ENCODE measurements at regions not wholly inside any gene's neighbourhood (a gene's known extent, or its start where the extent isn't known, plus 50 kb on each side); places are given as distances from the start of the nearest gene placed in this dataset.

- no peak for DNase-seq
Measured at GRCh38 chr16:85534536-85535351, 78.4 kb upstream of the GSE1 start.

- no peak for DNase-seq
Measured at GRCh38 chr16:85535352-85536072, 77.6 kb upstream of the GSE1 start.

DNA sequence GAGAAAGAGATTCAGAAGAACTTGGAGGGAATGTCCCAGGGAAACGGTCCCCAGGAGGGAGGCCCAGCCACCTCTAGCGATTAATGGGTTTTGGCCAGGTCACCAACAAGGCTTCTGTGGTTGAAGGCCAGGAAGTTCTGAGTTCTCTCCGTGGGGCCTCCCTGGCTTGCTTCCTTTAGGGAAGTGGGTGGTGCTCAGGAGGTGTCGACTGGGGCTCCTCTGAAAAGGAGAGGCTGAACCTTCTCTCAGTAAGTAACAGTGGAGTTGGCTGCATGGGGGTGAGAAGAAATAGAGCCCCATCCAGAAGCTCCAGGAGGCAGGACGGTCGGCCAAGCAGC, 77.1 kb upstream of the GSE1 start:
- no peak for DNase-seq

- DNase-seq, result no peak
Measured at GRCh38 chr16:85536411-85537330, 76.5 kb upstream of the GSE1 start.

DNA sequence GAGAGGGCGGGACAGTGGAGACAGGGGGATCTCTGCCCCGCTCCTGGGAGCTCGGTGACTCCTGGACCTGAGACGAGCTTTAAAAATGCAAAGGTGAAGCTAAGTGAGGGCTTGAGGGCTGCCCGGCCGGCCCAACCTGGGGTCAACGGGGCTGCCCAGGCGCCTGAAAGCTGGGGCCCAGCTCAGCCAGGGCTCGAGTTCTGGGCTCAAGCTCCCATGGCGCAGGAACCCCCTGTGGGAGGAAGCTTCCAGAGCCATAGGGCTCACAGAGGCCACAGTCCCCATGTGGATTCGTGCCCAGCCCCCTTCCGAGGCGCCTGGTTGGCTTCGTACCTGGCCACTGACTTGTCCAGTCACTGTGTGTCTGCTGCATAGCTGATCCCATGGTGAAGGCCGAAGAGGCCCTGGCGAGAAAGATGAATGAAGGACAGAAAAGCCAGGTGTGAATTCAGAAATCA, 75.8 kb upstream of the GSE1 start:
- DNase-seq, result no peak

DNA sequence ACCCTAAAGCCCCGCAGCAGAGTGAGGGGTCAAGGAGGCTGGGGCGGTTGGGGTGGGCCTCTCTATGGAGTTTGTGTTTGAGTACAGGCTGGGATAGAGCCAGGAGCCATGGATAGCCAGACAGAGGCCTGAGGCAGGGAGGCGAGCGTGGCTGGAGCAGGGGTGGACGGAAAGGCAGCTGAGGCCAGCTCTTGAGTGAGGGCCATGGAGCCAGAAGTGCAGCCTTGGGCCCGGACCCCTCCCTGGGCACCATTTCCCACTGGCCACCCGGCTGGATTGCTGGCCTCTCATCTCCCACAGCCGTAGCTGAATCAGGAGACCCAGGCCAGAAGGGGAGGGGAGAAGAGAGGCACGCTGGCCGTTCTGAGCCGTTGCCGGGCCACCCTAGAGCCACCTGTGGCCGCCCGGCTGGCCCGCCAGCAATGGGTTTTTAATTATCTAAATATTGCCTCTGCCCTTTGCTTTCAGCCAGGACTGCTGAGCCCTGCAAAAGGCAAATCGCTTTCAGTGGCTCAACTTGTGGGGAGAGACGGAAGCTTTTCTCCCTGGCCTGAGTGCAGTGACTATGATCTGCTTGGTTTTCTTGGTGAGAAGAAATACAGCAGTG, 75.2 kb upstream of the GSE1 start:
- DNase-seq, result no peak

DNA sequence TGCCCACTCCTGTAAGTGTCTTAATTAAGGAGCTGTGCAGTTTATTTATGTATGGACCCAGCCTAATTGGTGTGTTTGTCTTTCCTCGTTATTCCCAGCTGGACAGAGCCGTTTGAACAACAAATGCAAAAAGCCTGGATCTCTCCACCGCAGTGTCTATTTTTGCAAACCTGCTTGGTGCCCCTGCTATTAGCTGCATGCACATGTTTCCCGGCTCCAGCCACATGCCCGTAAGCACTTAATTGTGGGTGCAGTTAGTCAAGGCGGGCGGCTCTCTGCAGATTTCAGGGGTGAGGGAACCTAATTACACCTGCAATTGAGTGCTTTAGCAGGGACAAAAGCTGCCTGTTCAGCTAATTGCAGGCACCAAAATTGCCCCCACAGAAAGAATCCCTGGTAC, 74.0 kb upstream of the GSE1 start:
- DNase-seq, result no peak

GRCh38 chr16:85539629-85540291, 73.4 kb upstream of the GSE1 start:
- no peak for DNase-seq

DNA sequence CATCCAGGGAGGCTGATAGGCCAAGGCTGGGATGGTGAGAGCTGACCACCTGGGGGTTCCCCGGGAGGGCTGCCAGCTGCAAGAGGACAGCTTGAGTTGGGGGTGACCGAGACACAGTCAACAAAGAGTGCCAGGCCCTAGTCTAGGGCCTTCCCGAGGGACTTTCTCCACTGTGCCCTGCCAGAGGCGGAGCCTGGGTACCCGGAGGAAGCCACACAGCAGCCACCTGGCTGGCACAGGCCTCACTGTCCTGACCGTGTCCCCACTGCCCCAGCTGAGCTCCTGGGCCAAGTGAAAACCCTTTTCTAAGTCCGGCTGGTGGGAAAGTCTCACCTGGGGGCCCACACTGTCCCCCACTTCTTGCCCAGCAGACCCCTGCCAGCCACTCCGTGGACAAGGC, 71.9 kb upstream of the GSE1 start:
- no peak for DNase-seq

DNA sequence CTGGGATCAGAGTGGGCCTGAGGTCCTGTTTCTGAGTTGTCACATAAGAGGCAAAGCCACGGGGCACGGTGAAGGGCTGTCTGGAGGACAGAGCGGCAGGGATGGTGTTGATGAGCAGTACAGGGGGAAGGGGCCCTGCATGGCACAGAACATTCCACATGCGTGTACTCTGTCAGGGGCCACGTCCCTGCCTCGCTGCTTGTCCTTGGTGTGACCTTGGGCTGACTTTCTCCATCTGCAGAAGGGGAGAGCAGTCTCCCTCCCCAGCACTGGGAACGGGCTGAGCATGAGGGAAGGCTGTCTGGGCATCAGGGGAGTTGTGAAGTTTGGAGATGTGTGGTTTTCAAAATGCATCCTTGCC, 71.5 kb upstream of the GSE1 start:
- no peak for DNase-seq

- DNase-seq, result no peak
Measured at GRCh38 chr16:85541980-85542900, 70.9 kb upstream of the GSE1 start.

DNA sequence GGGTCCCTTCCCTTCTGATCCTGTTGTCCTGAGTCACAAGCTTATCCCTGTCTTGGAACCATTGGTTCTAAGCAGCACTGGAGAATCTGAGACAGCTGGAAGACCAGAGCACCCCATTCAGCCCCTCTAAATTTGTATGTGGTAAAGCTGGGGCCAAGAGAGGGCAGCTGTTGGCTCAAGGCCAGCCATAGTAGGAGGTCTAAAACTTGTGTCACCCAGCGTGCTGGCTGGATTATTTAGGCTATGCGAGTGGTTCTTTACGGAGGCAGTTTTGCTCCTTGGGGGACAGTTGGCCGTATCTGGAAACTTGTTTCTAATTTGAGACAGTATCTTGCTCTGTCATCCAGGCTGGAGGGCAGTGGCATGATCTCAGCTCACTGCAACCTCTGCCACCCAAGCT, 69.6 kb upstream of the GSE1 start:
- no peak for DNase-seq

GRCh38 chr16:85544016-85544415, 69.1 kb upstream of the GSE1 start:
- DNase-seq, result no peak

DNA sequence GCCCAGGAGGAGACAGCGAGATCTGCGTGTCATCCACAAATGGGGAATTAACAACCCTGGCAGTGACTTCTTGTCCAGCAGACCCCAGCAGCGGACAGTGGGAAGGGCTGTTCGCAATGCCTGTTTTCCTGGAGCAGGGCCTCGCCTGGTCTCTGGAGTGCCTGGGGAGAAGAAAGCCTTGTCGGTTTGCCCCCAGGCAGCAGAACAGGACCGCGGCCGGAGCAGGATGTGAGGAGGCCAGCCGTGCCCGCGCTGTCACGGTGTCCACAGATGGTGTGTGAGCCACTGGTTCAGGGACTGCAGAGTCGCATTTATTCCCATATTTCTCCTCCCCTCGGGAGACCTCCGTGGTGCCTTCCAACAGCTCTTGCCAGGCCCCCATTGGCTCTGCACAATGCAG, 68.5 kb upstream of the GSE1 start:
- no peak for DNase-seq

- peak; percentile 23 for DNase-seq
Measured at GRCh38 chr16:85545227-85545818, 67.8 kb upstream of the GSE1 start.

GRCh38 chr16:85546585-85547447, 66.3 kb upstream of the GSE1 start:
- DNase-seq, result no peak

DNA sequence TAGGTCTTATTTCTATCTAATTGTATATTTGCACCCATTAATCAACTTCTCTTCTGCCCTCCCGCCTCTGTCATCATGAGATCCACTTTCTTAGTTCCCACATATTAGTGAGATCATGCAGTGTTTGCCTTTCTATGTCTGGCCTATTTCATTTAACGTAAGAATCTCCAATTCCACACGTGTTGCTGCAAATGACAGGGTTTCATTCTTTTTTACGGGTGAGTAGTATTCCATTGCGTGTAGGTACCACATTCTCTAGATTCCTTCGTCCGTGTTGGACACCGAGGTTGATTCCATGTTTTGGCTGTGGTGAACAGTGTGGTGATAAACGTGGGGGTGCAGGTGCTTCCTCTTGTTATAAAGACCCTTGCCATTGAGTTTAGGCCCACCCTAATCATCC, 64.7 kb upstream of the GSE1 start:
- DNase-seq, result no peak

GRCh38 chr16:85549766-85550421, 63.2 kb upstream of the GSE1 start:
- DNase-seq, result no peak

DNA sequence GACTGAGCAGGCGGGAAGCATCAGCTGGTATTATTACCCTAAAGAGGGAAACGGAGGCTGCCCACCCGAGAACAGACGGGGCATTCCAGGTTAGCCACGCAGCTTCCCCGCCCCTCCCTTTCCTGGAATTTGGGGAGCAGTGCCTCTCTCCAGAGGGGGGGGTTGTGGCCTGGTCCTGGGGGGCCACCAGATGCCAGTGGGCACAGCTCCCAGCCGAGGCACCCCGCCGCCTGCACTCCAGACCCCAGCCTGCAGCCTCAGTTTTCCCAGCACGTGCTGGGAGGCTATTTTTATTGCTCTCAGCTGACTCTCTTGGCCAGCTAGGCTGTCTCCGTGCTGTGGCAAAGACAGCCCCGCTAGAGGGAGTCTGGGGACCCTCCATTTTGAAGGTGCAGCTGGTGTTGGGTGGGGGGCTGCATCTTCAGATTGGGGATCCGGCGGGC, 62.7 kb upstream of the GSE1 start:
- no peak for DNase-seq
